HG03159 (cell line): ENCODE measurements at regions not wholly inside any gene's neighbourhood (a gene's known extent, or its start where the extent isn't known, plus 50 kb on each side); places are given as distances from the start of the nearest gene placed in this dataset.
"Not testable (repeated sequence)": the region's sequence is repeated elsewhere in the genome, so short reads cannot be mapped to it uniquely, and the experiment has no call there.

Experiments used
- ATAC-seq: cut with Tn5 transposase; IDR thresholded peaks from one replicate; pipeline ENCODE4 v1.9.1; 2021; ENCODE audit warnings: mild to moderate bottlenecking, moderate library complexity; ENCODE audit not compliant: unreplicated experiment

DNA sequence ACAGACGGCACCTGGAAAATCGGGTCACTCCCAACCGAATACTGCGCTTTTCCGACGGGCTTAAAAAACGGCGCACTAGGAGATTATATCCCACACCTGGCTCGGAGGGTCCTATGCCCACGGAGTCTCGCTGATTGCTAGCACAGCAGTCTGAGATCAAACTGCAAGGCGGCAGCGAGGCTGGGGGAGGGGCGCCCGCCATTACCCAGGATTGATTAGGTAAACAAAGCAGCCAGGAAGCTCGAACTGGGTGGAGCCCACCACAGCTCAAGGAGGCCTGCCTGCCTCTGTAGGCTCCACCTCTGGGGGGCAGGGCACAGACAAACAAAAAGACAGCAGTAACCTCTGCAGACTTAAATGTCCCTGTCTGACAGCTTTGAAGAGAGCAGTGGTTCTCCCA is 64.5 kb downstream of the SLC30A10 start:
- ATAC-seq, result not testable (repeated sequence)

DNA sequence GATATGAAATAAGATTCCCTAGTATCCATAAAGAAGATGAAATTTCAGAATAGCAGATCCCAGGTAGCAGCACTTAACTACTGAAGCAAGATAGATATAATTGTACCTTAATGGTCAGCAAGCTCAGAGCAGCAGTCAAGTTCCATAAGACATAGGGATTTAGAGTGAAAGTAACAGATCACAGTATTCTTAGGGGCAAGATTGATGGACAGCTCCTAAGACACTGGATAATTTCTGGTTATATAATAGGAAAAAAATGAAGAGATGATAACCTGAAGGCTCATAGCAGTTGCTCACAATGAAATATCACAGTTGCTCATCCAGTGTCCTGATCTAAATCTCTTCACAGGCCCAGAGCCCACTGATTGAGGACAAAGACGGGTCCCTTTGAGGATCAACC is 66.0 kb downstream of the SLC30A10 start:
- ATAC-seq, result no peak

DNA sequence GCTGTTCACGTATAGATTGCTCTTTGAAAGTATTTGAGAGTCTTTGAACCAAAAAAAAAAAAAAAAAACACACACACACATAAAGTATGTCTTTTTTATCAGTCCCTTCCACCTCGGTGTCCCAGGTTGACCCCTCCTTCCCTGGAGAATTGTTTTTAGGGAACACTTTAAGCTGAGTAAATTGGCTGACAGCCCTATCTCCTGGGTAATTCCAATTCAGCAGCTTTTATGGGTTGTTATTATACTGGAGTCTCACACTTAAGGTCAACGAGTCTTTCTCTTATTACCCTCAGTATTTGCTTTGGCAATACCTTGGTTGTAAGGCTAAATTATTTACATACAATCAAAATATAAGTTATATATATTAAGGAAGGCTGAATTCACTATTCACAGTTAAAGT is 69.4 kb downstream of the SLC30A10 start:
- ATAC-seq, result no peak

DNA sequence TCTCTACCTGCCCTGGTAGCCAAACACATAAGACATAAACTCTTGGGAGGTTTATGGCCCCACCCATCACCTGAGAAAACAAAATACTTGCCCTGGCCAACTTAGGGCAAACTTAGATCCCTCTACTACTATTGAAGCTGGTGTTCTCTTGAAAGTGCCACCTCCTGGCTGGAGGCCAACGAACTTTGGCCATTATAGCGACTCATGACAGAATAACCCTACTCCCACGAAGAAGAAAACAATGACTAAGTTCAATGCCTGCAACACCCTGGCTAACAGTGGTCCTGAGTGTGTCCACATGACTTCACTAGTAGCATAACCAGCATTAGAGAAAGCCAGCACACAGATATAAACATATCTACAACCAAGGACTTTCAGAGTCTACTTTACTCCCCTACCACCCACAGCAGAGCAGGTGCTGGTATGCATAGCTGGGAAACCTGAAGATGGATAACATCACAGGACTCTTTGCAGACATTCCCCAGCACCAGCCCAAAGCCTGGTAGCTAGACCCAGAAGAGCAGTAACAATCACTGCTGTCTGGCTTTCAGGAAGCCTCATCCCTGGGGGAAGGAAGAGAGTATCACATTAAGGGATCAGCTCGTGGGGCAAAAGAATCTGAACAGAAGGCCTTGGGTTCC is 81.0 kb downstream of the SLC30A10 start:
- ATAC-seq, result no peak

DNA sequence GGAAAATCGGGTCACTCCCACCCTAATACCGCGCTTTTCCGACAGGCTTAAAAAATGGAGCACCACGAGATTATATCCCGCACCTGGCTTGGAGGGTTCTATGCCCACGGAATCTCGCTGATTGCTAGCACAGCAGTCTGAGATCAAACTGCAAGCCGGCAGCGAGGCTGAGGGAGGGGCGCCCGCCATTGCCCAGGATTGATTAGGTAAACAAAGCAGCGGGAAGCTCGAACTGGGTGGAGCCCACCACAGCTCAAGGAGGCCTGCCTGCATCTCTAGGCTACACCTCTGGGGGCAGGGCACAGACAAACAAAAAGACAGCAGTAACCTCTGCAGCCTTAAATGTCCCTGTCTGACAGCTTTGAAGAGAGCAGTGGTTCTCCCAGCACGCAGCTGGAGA is 88.8 kb downstream of the SLC30A10 start:
- not testable (repeated sequence) for ATAC-seq

DNA sequence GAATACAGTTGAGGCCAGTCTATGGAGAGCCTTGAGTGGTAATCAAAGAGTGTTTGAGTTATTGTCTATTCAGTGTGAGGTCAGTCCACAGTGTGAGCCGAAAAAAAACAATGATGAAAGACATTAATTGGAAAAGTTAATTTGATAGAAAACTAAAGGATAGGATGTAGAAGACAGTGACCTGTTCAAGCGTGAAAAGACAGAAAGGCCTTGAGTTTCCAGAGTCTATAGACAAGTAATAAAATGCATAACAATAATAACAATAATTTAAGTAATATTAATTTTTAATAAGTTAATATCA is 90.4 kb downstream of the SLC30A10 start:
- no peak for ATAC-seq

DNA sequence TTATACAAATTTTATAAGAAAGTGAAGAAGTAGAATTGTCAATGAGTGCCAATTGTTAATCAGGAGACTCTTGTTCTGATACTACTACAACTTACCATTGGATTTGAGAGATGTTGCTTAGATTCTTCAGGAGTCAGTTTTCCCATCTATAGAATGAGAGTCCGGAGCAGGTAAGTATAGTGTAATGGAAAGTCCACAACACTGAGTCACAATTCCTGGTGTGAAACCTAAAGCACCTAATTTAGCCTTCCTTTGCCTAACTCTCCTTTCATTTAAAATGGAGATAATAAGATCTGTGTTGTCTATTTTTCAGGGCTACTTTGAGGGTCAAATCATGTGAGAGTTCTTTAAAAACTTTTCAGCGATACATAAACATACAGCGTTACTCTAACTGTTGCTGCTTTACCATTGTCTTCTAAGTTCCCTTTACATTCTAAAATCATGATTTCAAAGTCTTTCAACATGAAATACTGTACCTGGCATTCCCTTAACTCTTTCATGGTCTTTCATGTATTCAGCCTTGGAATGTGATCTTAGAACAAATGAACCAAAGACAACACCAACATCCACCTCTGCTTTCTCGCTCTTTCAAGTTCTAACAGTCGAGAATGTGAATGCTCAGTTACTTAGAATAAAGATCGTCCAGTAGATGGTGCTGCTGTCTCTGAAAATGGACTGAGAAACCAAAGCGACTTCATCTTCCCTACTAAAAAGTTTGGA is 90.9 kb downstream of the SLC30A10 start:
- no peak for ATAC-seq

DNA sequence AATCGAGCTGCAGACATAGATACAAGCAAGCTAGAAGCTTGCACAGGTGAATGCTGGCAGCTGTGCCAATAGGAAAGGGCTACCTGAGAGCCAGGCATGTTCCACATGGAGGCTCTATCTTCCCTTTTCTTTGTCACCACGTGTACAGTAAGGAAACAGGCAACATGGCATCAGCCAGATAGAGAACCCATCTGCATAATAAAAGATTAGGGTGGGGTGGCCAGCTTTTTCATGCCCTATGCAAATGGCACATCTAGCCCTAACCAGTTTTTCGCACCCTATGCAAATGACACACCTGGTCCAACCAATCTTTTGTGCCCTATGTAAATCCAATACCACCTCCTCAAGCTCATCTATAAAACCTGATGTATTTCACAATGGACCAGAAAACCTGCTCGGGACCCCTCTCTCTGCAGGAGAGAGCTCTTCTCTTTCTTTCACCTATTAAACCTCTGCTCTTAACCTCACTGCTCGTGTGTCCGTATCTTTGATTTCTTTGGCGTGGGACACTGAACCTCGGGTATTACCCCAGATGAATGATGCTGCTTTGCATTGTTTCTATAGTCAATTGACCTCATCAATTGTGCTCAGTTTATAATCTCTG is 93.9 kb downstream of the SLC30A10 start:
- ATAC-seq, result no peak

DNA sequence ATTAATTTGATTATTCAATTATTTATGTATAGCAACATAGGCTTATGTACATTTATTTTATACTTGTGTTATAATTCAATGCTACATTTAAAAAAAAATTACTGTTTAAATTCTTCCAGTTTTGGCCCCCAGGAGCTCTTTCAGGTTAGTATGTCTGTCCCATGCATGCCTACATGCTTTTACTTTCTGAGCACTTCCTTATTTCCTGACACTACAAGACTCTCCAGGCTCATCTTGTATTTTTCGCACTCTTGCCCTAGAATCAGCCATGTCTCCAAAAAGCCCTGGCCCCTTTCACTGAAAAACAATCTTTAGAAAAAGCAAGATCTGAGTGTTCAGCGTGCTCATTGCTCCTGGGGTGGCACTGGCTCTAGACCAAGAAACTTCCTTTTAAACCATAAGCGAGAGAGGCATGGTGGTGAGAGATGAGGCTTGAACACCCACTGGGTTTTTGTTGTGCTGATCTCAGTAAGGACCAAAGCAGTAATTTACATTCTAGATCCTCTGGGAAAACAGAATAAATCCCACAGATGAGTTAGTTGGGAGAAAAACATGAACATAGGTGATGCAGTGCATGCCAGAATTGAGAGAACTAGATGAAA is 95.0 kb downstream of the SLC30A10 start:
- ATAC-seq, result no peak

DNA sequence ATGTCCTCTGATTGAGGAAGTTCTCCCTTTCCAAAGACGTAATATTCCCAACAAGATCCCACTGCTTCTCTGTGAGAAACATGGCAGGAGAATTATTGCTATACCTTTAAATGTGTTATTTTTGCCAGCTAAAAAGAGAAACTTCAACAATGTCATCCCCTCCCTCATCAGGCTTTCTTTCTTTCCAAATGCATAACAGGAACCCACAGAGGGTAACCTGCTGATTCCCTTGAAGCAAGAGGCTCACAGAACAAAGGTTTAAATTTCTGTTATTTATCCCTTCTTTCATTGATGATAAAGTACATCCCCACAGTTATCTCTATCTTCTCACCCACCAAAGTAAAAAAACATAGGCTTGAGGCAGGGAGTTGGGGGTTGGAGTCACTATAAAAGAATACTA is 102.1 kb downstream of the SLC30A10 start:
- no peak for ATAC-seq

DNA sequence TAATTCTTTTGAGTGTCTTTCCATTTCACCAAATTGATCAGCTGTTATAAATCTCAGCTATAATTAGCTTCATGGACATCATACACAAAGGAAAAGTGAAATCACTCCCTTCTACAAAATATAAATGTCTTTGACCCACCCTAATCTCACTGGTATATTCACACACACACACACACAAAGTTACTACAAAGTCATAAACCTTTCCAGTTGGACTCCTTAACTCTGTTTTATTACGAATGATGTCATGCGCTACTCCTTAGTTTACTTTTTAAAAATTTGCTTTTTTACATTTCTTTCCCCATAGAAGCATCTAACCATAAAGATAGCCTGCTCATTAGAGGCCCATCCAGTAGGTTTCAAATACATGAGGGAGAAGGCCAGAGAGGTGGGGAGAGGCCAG is 103.0 kb downstream of the SLC30A10 start:
- no peak for ATAC-seq

DNA sequence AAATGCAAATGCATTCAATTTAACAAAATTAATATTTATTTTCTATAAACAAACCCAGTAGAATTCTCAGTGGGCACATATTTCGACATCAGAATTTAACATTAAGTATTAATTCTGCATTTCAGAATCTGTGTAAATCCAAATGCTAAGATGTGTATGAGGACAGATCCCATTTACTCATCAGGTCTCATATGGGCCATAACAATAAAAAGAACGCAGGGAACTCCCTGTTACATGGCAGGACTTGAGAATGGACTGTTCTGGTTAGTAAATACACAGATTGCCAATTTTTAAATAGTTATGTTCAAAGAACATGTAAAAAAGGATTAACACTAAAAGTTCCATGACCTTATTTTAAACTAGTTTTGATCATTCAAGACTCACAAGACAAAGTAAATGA is 104.0 kb downstream of the SLC30A10 start:
- no peak for ATAC-seq

DNA sequence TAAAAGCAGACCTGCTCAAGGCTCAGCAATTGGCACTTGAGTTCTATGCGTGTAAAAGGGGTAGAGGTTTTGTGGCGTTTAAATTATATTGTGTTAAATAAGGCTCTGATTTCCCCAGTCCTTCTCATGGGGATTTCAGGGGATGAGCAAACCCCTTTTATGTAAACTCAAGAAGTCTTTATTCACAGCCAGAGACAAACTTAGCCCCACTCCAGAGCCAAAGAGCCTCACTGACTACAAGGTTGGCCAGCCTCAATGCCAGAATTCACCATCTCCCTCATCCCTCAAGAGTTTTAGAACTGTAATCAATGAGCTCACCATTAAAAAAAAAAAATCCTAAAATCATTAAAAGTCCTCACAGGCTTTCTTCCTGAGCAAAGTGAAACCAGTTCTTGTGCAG is 107.8 kb downstream of the SLC30A10 start:
- no peak for ATAC-seq

DNA sequence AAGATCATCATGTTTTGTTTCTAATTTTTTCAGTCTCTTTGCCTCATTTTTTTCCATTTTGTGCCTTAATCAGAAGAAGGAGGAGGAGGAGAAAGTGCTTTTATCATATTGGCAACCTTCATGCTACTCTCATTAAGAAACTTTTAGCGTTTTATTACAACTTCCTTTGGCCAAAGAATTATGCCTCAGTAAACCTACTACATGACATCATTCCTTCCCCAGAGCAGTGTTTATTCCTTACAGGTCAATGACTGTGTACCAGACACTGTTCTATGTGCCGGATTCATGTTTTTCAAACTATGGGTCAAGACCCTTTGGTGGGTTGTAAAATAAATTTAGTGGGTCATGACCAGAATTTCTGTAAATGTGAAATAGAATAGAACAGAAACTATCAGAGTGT is 110.4 kb downstream of the SLC30A10 start:
- no peak for ATAC-seq

DNA sequence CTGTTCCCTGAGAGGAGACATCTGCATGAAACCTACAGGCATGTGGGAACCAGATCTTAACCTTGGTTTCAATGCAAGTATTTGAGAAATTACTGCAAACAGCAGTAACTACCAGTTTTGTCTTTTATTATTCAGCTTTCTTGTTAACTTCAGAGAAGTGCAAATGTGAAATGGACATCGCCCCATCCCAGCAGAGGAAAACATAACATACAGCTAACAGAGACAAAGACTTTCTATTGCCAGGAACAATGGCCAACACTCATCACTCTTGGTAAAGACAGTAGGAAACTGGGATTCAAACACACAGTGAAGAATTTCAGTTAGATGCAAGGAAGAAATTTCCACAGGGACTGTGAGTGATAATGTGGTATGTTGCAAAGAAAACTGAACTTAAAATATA is 115.1 kb downstream of the SLC30A10 start:
- no peak for ATAC-seq

DNA sequence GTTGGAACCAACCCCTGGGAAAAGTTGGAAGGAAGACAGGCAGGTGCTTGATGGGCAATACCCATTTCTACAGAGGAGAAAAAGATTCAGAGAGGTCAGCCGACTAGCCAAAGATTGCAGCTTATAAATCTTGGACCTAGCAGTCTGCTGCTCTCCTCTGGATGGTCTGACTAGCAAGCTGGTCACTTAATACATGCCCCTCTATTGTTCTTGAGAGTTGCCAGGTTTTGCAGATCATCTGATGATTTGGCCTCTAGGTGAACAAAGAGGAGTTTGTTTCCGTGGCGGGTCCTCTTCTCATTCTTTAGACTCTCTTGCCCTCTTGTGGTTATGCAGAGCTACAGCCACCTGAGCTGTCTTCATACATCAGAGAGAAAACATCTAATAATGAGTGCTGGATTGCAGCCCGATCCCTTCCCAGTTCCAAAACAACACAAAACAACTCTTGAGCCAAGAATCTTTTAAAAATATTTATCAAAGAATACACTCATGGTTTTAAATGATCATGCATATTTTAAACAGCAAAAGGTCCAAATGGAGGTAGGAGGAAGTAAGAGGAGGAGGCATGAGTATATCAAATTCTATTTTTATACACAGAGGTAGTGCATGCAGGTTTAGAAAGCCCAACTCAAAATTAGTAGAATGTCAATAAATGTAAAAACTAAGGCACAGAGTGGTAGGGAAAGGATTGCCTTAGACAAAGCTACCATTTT is 115.7 kb downstream of the SLC30A10 start:
- peak; percentile 94 for ATAC-seq

DNA sequence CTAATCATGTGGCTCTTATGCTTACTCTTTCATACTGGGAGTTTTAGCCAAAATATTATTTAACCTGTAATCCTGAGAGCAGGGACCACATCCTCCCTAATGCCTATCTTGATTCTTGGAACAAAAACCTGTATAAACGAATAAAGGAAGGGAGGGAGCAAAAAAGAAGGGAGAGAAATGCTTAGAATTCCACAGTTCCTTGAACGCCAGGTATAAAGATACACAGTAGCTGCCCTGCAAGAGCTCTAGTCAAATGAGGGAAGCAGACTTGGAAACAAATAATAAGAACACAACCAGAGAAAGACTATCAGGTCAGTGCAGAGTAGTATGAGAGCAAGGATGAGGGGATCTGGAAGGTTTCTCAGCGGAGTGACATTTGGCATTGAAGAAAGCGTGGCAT is 116.3 kb downstream of the SLC30A10 start:
- no peak for ATAC-seq

DNA sequence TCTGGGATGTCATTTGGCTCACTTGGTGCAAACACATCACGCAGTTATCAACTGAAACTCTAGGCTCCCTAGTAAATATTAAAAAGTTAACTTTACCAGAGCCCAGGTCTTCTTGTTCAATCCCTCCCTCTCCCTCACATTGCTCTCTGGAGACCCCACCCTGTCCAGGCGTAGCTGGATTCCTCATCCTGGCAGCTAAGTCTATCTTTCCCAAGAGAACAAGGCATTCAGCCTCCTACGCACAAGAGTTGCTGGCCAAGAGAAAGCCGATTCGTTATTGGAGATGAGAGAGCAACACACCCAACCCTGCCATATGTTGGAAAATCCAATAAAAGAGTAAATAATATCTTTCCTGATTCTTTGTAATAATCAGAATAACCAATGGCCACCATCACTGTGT is 117.9 kb downstream of the SLC30A10 start:
- ATAC-seq, result no peak

DNA sequence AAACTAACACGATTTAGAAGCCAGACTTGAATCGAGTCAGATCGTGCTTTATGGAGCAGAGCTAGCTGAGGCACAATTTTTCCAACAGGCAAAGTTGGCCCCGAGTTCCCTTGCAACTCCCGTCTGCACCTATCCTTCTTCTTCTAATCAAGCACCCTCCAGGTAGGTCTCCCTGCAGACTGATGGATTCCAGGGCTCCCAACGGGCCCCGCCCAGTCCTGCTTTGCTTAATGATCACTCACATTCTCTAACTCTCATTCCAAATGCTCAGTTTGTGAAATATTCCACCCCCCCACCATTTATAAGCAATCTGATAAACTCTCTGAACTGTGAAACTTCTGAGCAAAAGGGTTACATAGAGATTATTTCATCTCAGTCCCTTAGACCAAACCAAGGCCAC is 119.6 kb downstream of the SLC30A10 start:
- ATAC-seq, result no peak

DNA sequence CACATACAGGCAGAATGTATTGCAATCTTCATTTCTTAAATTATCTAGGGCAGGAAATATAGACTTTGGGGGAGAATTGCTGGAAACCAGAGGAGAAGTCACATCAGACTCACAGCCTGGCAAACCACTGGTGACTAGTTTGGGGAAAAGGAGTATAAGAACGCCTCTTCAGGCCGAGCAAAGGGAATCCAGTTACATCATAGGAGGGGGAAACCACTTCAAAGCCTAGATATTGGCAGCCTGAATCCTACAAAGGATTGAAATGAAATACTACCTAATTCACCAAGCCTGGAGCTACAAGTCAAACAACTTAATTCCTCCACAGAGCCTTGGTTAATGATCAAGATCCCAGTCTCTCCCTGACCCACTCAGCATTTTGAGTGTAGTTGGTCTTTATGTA is 121.7 kb downstream of the SLC30A10 start:
- ATAC-seq, result no peak

DNA sequence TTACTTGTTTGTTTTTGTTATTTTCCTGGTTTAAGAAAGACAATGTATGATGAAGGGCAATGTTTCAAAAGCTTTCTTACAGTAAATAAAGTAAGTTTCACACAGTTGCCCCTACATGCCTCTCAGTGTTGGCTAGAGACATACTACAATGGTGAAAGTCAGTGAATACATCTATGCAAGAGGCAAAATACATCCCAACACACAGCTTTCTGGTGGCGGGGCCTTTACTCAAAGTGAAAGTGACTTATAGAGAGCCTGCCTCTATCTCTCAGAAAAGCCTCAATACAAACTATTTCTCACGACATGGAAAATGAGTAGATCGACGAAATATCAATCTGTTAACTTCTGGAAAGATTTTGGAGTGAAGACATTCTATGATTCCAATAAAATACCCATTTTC is 122.3 kb downstream of the SLC30A10 start:
- ATAC-seq, result no peak

DNA sequence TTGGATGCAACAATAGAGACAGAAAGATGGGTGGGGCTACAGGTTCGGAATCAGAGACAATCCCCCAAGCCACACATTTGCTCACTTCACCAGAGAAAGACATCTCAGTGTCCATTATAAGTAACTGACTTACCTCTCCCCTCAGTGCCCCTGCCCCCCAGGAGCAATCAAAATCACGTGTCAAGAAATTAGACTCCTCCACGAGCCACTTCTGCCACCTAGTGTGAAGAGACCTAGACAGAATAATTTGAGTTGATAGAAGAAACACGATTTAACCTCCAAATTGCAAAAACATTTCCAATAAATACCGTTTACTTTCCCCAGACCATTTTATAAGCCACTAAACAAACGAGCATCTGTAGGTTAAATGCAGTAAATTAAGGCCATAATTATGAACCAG is 123.2 kb downstream of the SLC30A10 start:
- no peak for ATAC-seq
